ENCODE measurements at regions not wholly inside any gene's neighbourhood (a gene's known extent, or its start where the extent isn't known, plus 50 kb on each side); places are given as distances from the start of the nearest gene placed in this dataset.

- TF ChIP-seq, protein P1, sequence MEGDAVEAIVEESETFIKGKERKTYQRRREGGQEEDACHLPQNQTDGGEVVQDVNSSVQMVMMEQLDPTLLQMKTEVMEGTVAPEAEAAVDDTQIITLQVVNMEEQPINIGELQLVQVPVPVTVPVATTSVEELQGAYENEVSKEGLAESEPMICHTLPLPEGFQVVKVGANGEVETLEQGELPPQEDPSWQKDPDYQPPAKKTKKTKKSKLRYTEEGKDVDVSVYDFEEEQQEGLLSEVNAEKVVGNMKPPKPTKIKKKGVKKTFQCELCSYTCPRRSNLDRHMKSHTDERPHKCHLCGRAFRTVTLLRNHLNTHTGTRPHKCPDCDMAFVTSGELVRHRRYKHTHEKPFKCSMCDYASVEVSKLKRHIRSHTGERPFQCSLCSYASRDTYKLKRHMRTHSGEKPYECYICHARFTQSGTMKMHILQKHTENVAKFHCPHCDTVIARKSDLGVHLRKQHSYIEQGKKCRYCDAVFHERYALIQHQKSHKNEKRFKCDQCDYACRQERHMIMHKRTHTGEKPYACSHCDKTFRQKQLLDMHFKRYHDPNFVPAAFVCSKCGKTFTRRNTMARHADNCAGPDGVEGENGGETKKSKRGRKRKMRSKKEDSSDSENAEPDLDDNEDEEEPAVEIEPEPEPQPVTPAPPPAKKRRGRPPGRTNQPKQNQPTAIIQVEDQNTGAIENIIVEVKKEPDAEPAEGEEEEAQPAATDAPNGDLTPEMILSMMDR (IDR thresholded peaks at IDR 0.05 in 2 of 3, conservative IDR thresholded peaks at IDR 0.05 in 1 of 3; ENCODE audit: insufficient read depth in 2 of 3, low read depth in 1 of 3, low read length in 3 of 3), result no peak
- TF ChIP-seq POLR2G (IDR thresholded peaks at IDR 0.05; ENCODE audit: low read depth, low read length) (no peak), BHLHE40 (IDR thresholded peaks at IDR 0.05; ENCODE audit: low read length) (no peak), TCF7L2 (IDR thresholded peaks at IDR 0.05; ENCODE audit: low read depth, low read length) (no peak), HDAC6 (IDR thresholded peaks at IDR 0.05; ENCODE audit: low read depth, low read length) (no peak), TAF1 (IDR thresholded peaks at IDR 0.05; ENCODE audit: control insufficient read depth, extremely low read depth, insufficient read depth, low read length, severe bottlenecking) (no peak), TEAD4 (IDR thresholded peaks at IDR 0.05; ENCODE audit: low read length) (no peak), TEAD4 (CRISPR knock-in tag; IDR thresholded peaks at IDR 0.05; ENCODE audit: borderline replicate concordance) (no peak), FOXP1 (CRISPR knock-in tag; IDR thresholded peaks at IDR 0.05) (no peak), HMGXB4 (CRISPR knock-in tag; IDR thresholded peaks at IDR 0.05) (no peak)
Observed at GRCh38 chr14:89524990-89525667, 108.1 kb upstream of the FOXN3 start.
